Putamen (tissue), 1 donor: ENCODE measurements at regions not wholly inside any gene's neighbourhood (a gene's known extent, or its start where the extent isn't known, plus 50 kb on each side); places are given as distances from the start of the nearest gene placed in this dataset.

Experiments
- DNase-seq: peaks from one replicate; pipeline ENCODE4 v3.0.0-alpha.2; 2016; ENCODE audit warnings: low spot score

GRCh38 chr12:42683266-42683665 lies 93.7 kb upstream of the PRICKLE1 start:
- DNase-seq, result no peak

GRCh38 chr12:42679466-42679865 lies 89.9 kb upstream of the PRICKLE1 start:
- peak; percentile 7 for DNase-seq

GRCh38 chr12:42677461-42677860 lies 87.9 kb upstream of the PRICKLE1 start:
- DNase-seq, result no peak

GRCh38 chr12:42673535-42673934 lies 84.0 kb upstream of the PRICKLE1 start:
- DNase-seq, result no peak

GRCh38 chr12:42670719-42671118 lies 81.2 kb upstream of the PRICKLE1 start:
- no peak for DNase-seq

GRCh38 chr12:42669553-42669952 lies 80.0 kb upstream of the PRICKLE1 start:
- DNase-seq, result no peak

- no peak for DNase-seq
Measured at GRCh38 chr12:42666671-42667243, 77.2 kb upstream of the PRICKLE1 start.

GRCh38 chr12:42663621-42664020 lies 74.1 kb upstream of the PRICKLE1 start:
- no peak for DNase-seq

GRCh38 chr12:42660968-42661937 lies 71.7 kb upstream of the PRICKLE1 start:
- no peak for DNase-seq

GRCh38 chr12:42660117-42660516 lies 70.6 kb upstream of the PRICKLE1 start:
- DNase-seq, result no peak

- no peak for DNase-seq
Measured at GRCh38 chr12:42652048-42652447, 62.5 kb upstream of the PRICKLE1 start.

- DNase-seq, result no peak
Measured at GRCh38 chr12:42648061-42648460, 58.5 kb upstream of the PRICKLE1 start.

- no peak for DNase-seq
Measured at GRCh38 chr12:42643881-42644579, 54.5 kb upstream of the PRICKLE1 start.

GRCh38 chr12:42641221-42641885 lies 51.8 kb upstream of the PRICKLE1 start:
- DNase-seq, result peak; percentile 3

- no peak for DNase-seq
Measured at GRCh38 chr12:42640391-42640790, 50.8 kb upstream of the PRICKLE1 start.

- DNase-seq, result no peak
Measured at GRCh38 chr12:42639556-42639955, 50.0 kb upstream of the PRICKLE1 start.
